Lower leg skin (tissue), 3 donors: ENCODE measurements at regions not wholly inside any gene's neighbourhood (a gene's known extent, or its start where the extent isn't known, plus 50 kb on each side); places are given as distances from the start of the nearest gene placed in this dataset.

Experiments
- POLR2A ChIP-seq, 2 donors: fragments of 450-650 bp; IDR thresholded peaks; one replicate each; pipeline ENCODE4 v1.6.1; 2016 to 2017; ENCODE audit warnings: antibody characterized with exemption in 2 of 2, mild to moderate bottlenecking in 1 of 2, moderate library complexity in 1 of 2
- TF ChIP-seq, protein P1 (sequence below), 3 donors: fragments of 450-650 bp; IDR thresholded peaks; one replicate each; pipeline ENCODE4 v1.5.1; 2016; ENCODE audit warnings: antibody characterized with exemption in 3 of 3, mild to moderate bottlenecking in 3 of 3, moderate library complexity in 2 of 3

DNA sequence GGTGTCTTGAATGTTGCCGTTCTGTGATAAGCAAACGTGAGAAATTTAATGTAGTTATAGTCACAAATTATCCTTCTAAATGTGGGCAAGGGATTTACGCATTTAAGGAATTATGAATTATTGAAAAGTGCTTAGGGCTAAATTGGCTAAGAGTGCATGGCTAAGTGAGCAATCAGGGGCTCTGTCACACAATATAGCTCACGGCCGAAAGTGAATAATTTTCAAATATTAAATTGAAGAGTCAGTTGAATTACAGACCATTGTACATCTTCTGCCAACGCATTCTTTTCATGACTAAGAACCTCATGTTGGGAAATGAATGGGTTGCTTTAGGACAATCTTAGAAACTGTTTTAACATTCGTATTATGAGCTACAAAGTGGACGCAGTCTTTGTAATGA is 1832.9 kb upstream of the LRRTM1 start:
- TF ChIP-seq, protein P1, sequence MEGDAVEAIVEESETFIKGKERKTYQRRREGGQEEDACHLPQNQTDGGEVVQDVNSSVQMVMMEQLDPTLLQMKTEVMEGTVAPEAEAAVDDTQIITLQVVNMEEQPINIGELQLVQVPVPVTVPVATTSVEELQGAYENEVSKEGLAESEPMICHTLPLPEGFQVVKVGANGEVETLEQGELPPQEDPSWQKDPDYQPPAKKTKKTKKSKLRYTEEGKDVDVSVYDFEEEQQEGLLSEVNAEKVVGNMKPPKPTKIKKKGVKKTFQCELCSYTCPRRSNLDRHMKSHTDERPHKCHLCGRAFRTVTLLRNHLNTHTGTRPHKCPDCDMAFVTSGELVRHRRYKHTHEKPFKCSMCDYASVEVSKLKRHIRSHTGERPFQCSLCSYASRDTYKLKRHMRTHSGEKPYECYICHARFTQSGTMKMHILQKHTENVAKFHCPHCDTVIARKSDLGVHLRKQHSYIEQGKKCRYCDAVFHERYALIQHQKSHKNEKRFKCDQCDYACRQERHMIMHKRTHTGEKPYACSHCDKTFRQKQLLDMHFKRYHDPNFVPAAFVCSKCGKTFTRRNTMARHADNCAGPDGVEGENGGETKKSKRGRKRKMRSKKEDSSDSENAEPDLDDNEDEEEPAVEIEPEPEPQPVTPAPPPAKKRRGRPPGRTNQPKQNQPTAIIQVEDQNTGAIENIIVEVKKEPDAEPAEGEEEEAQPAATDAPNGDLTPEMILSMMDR (IDR thresholded peaks at IDR 0.05) = no peak
- TF ChIP-seq POLR2A (IDR thresholded peaks at IDR 0.05) = no peak
